GM18499 (cell line): ENCODE measurements at regions not wholly inside any gene's neighbourhood (a gene's known extent, or its start where the extent isn't known, plus 50 kb on each side); places are given as distances from the start of the nearest gene placed in this dataset.

ENCODE experiments used
- ATAC-seq: cut with Tn5 transposase; IDR thresholded peaks from one replicate; pipeline ENCODE4 v1.9.1; 2021; ENCODE audit warnings: moderate number of reproducible peaks; ENCODE audit not compliant: insufficient read depth, unreplicated experiment

- no peak for ATAC-seq
These were observed 107.5 kb downstream of the CYSLTR2 start for GRCh38 chr13:48761256-48761655.

DNA sequence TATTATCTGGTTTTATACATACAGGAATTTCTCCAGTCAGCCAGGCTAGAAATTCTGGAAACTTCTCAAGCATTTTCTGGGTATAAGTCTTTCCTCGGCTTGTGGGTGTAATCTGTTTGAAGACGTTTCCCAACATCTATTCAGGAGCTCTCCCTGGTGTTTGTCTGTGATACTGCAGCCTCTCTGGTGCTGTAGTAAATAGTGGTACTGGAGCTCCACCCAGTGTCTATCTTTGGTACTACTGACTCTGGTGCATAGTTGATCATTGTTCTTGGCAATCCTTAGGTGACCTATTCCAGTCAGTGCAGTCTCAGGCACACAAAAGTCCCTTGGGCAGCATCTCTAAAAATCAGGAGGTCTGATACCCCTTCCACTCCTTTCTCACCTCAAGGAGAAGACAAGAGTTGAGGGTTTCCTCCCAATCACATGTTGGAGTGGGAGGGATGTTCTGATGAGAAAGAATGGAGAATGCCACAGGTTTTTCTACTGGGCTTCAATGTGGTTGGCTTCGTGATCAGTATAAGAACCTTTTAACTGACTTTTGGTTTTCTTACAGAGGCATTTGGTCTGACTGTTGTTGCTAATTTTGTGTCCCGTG lies 115.5 kb downstream of the CYSLTR2 start:
- ATAC-seq = peak; percentile 87

GRCh38 chr13:48770372-48770771 lies 116.6 kb downstream of the CYSLTR2 start:
- no peak for ATAC-seq

GRCh38 chr13:48772908-48773307 lies 119.2 kb downstream of the CYSLTR2 start:
- no peak for ATAC-seq

DNA sequence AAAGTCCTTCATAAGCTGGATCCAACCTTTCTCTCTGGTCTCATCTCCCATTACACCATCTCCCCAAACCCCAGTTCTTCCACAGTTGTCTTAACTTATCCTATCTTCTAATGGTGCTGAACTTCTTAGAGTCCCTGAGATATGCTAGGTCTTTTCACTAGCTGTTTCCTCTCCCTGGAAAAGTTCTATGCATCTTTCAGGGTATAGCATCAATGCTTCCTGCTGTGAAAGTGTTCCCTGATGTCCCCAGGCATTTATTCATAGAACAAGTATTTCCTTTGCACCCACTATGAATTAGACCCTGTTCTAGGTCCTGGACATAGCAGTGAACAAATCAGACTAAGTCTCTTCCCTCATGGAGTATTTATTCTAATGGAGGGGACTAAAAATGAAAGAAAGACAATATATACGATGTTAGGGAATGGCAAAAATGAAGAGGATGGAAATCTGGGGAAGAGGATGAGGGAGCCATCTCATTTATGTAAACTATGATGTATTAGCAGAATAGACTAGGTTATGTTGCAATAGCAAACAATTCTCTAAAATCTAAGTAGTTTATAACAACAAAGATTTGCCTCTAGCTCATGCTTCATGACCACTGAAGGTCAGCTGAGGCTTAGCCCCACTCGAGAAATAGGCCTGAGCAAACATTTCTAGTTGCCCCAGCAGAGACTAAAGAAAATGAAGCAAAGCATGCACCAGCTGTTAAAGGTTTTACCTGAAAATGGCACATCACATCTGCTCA lies 120.0 kb downstream of the CYSLTR2 start:
- no peak for ATAC-seq

DNA sequence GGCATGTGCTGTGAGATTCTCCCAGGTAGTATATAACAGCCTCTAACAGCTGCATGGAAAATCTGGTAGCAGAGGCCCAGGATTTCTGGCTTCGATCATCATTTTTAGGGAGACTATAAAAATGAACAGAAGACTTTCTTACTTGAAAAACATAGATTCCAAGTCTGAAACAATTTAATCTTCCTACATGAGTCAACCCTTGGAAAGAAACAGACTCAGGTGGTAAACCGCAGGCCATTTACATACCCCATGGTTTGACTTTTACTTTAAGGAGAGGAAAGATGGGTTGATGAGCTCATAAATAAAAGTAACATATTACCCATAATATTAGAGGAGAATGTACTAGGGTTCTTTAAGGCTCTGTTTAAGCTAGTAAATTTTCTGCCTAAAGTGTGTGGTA lies 121.6 kb downstream of the CYSLTR2 start:
- no peak for ATAC-seq

GRCh38 chr13:48775804-48776203 lies 122.1 kb downstream of the CYSLTR2 start:
- no peak for ATAC-seq

DNA sequence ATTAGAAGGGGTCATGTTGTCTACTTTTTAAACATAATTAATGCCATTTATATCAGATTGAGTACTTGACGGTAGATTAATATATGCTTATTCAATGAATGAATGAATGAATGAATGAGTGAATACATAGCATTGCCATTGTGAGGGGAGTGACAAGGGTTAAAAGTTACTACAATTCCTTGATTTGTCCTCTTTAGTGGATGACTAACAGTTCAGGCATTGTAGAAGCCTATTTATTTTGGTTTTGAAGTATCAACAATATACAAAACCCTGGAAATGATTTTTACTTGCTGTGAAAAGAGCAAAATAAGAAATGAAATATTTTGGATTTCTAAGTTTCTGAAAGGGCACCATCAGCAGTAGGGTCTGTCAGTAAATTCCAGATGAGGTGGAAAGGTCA lies 122.7 kb downstream of the CYSLTR2 start:
- ATAC-seq = no peak

- no peak for ATAC-seq
These were observed 124.9 kb downstream of the CYSLTR2 start for GRCh38 chr13:48778610-48779009.

GRCh38 chr13:48780713-48781341 lies 127.1 kb downstream of the CYSLTR2 start:
- no peak for ATAC-seq

GRCh38 chr13:48782429-48782840 lies 128.7 kb downstream of the CYSLTR2 start:
- ATAC-seq = no peak

DNA sequence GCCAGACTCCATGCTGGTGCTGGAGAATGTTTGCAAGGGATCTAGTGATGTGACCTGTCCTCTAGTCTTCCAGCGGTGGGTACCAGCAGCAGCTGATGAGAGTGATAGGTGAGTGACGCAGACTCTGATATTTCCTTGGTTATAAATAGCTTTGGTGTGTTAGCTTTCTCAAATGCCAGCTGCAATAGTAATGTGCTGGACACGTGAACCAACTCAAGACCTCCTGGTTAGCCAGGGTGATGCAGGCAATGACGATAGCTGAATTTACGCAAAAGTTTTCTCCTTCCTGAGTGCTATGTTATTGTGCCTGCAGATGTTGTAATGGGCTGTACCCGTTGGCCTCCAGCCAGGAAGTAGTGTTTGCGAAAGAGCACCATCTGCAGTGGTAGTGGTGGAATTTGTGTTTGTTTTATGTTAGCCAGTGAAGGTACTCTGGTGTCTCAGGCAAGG lies 129.5 kb downstream of the CYSLTR2 start:
- no peak for ATAC-seq

- no peak for ATAC-seq
These were observed 130.0 kb downstream of the CYSLTR2 start for GRCh38 chr13:48783695-48784230.

- no peak for ATAC-seq
These were observed 131.3 kb downstream of the CYSLTR2 start for GRCh38 chr13:48784916-48785548.

DNA sequence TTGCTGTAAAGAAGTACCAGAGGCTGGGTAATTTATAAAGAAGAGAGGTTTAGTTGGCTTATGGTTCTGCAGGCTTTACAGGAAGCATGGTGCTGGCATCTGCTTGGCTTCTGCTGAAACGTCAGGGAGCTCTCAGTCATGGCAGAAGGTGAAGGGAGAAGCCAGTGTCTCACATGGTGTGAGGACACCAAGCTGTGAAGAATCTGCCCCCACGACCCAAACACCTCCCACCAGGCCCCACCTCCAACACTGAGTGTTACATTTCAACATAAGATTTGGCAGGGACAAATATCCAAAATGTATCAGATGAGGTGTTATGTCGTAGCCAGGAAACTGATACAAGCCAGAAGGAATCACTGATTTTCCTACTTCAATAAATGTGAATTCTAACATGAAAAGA lies 136.5 kb downstream of the CYSLTR2 start:
- ATAC-seq = no peak

DNA sequence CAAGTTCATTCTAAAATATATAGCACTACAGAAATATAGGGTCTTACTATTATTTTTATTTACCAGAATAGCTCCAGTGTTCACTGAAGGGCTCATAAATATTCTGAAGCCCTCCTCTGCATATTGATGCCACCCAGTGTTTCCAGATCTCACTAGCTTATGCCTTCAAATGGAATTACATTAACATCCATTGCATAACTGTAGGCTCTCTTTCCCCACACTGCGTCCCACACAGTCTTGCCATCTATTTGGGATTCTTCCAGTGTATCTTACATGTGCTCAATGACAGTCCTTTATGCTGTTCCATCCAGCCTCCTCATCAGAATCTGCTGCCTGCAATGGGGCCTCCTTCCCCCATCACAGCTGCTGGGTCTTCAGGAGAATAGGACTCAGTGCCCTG lies 137.2 kb downstream of the CYSLTR2 start:
- ATAC-seq = no peak

DNA sequence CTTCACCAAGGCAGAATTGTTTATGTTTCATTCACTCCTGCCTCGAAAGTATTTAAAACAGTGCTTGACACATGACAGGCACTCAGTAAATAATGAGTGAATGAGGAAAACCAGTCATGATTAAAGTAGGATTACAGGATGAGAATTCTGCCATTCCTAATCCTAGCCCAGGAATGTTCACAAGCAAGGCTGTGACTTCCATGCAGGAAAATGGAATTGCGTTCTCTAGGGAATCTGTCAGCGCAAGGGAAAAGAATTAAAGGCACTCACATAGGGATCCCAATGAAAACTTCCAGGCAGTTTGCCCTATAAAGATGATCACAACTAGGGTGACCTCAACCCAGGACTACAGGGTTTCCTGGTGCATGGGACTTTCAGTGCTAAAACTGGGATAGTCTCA lies 143.4 kb downstream of the CYSLTR2 start:
- no peak for ATAC-seq

DNA sequence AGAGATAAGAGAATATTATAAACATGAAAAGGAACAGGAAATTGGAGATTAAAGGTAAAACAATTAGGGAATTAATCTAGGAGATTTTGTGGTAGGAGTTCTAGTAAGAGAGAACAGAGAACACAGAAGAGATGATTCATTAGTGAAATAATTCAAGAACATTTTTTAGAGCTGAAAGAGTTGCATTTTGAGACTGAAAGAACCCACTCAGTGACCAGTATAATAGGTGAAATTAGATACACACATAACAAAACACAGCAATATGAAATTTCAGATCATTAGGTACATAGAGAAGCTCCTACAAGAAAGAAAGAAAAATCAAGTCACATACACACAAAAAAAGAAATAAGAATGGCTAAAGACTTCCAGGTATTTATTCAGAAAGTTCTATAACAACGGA lies 144.0 kb downstream of the CYSLTR2 start:
- no peak for ATAC-seq

GRCh38 chr13:48798180-48798579 lies 144.5 kb downstream of the CYSLTR2 start:
- no peak for ATAC-seq

- no peak for ATAC-seq
These were observed 147.5 kb downstream of the CYSLTR2 start for GRCh38 chr13:48801255-48801654.
